Suprapubic skin (tissue), 4 donors: ENCODE measurements at regions not wholly inside any gene's neighbourhood (a gene's known extent, or its start where the extent isn't known, plus 50 kb on each side); places are given as distances from the start of the nearest gene placed in this dataset.

Experiments used
- DNase-seq, 2 donors: peaks; one replicate each; pipeline ENCODE4 v3.0.0-alpha.2; 2019; ENCODE audit warnings: low spot score in 2 of 2
- H3K27ac ChIP-seq: fragments of 200-600 bp; sonication (generic); one replicate; pipeline ENCODE4 v1.5.1; 2019
- H3K27me3 ChIP-seq: fragments of 200-600 bp; sonication (generic); one replicate; pipeline ENCODE4 v1.5.1; 2019
- H3K36me3 ChIP-seq: fragments of 200-600 bp; sonication (generic); one replicate; pipeline ENCODE4 v1.5.1; 2019
- H3K4me1 ChIP-seq: fragments of 200-600 bp; sonication (generic); one replicate; pipeline ENCODE4 v1.5.1; 2019
- H3K4me3 ChIP-seq: fragments of 200-600 bp; sonication (generic); one replicate; pipeline ENCODE4 v1.5.1; 2019; ENCODE audit warnings: mild to moderate bottlenecking
- H3K9me3 ChIP-seq: fragments of 200-600 bp; sonication (generic); one replicate; pipeline ENCODE4 v1.5.1; 2019
- EP300 ChIP-seq: sonication (generic); formaldehyde crosslinking; IDR thresholded peaks from one replicate; pipeline ENCODE4 v1.6.1; 2017; ENCODE audit warnings: antibody characterized with exemption
- POLR2A ChIP-seq, 2 donors: fragments of 450-650 bp; IDR thresholded peaks; one replicate each; pipeline ENCODE4 v1.6.1; 2017; ENCODE audit warnings: antibody characterized with exemption in 2 of 2, mild to moderate bottlenecking in 2 of 2, moderate library complexity in 2 of 2
- POLR2AphosphoS5 ChIP-seq, 3 donors: sonication (generic); formaldehyde crosslinking; IDR thresholded peaks; one replicate each; pipeline ENCODE4 v1.6.1; 2017; ENCODE audit warnings: antibody characterized with exemption in 3 of 3
- WGBS: methylation state at CpG from one replicate; pipeline ENCODE4 v1.1.5; 2018; 5-methylcytosine and 5-hydroxymethylcytosine counted together
- TF ChIP-seq, protein P1 (sequence below), 2 donors: fragments of 200-600 bp in 1 of 2; fragments of 450-650 bp in 1 of 2; sonication (generic) in 1 of 2; IDR thresholded peaks; one replicate each; pipeline ENCODE4 v1.5.1; 2016 to 2019; ENCODE audit warnings: antibody characterized with exemption in 2 of 2, mild to moderate bottlenecking in 1 of 2, moderate library complexity in 1 of 2

GRCh38 chr6:19712012-19712688, 125.0 kb upstream of the ID4 start:
- H3K36me3 ChIP-seq = no peaks in the 10 kb centered on the region
- no peaks in the 10 kb centered on the region for H3K27me3 ChIP-seq
- no peaks in the 10 kb centered on the region for H3K9me3 ChIP-seq
- H3K4me1 ChIP-seq = no peaks in the 10 kb centered on the region
- WGBS = 92% methylated on average over 4 of the region's 4 CpGs
- no peak for DNase-seq
- no peak for TF ChIP-seq EP300
- TF ChIP-seq, protein P1, sequence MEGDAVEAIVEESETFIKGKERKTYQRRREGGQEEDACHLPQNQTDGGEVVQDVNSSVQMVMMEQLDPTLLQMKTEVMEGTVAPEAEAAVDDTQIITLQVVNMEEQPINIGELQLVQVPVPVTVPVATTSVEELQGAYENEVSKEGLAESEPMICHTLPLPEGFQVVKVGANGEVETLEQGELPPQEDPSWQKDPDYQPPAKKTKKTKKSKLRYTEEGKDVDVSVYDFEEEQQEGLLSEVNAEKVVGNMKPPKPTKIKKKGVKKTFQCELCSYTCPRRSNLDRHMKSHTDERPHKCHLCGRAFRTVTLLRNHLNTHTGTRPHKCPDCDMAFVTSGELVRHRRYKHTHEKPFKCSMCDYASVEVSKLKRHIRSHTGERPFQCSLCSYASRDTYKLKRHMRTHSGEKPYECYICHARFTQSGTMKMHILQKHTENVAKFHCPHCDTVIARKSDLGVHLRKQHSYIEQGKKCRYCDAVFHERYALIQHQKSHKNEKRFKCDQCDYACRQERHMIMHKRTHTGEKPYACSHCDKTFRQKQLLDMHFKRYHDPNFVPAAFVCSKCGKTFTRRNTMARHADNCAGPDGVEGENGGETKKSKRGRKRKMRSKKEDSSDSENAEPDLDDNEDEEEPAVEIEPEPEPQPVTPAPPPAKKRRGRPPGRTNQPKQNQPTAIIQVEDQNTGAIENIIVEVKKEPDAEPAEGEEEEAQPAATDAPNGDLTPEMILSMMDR (IDR thresholded peaks at IDR 0.05) = no peak
- TF ChIP-seq POLR2AphosphoS5 (IDR thresholded peaks at IDR 0.05) = no peak
- no peak overlapping the region for H3K4me3 ChIP-seq
- no peak overlapping the region for H3K27ac ChIP-seq

GRCh38 chr6:19712998-19713397, 124.2 kb upstream of the ID4 start:
- 80% methylated on average over 1 of the region's 1 CpG for WGBS
- no peaks in the 10 kb centered on the region for H3K27me3 ChIP-seq
- TF ChIP-seq EP300 = no peak
- TF ChIP-seq, protein P1 (IDR thresholded peaks at IDR 0.05) = no peak
- TF ChIP-seq POLR2A (IDR thresholded peaks at IDR 0.05) = no peak
- TF ChIP-seq POLR2AphosphoS5 (IDR thresholded peaks at IDR 0.05) = no peak
- no peaks in the 10 kb centered on the region for H3K9me3 ChIP-seq
- no peaks in the 10 kb centered on the region for H3K4me1 ChIP-seq
- no peak overlapping the region for H3K4me3 ChIP-seq
- H3K36me3 ChIP-seq = no peaks in the 10 kb centered on the region
- H3K27ac ChIP-seq = no peak overlapping the region
- DNase-seq = no peak

- DNase-seq = no peak
- H3K4me1 ChIP-seq = no peaks in the 10 kb centered on the region
- H3K36me3 ChIP-seq = no peaks in the 10 kb centered on the region
- no peaks in the 10 kb centered on the region for H3K9me3 ChIP-seq
- H3K27me3 ChIP-seq = no peaks in the 10 kb centered on the region
- no peak overlapping the region for H3K27ac ChIP-seq
- WGBS = 93% methylated on average over 4 of the region's 4 CpGs
- no peak overlapping the region for H3K4me3 ChIP-seq
- TF ChIP-seq EP300 (no peak), POLR2A (IDR thresholded peaks at IDR 0.05) (no peak), POLR2AphosphoS5 (IDR thresholded peaks at IDR 0.05) (no peak)
- TF ChIP-seq, protein P1 (IDR thresholded peaks at IDR 0.05) = no peak
Measured at GRCh38 chr6:19713411-19713810, 123.8 kb upstream of the ID4 start.

DNA sequence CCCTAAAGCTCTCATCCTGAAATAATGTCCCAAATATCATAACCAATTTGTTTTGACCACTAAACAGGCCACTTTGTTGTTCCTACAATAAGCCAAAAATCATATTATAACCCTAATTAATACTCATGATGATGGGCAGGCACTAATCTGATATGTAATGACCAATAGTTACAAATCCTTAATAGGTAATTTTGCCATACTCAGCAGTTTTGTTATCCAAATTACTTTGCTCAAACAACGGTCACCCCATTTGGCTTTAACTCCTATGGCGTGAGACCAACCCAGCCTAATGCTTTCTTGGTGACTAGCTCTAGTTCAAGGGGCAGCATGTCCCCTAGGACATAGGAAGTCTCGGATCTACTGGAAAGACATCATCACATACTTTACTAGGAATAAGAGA, 123.2 kb upstream of the ID4 start:
- Histone ChIP-seq H3K27me3 (no peaks in the 10 kb centered on the region), H3K36me3 (no peaks in the 10 kb centered on the region), H3K4me3 (no peak overlapping the region), H3K9me3 (no peaks in the 10 kb centered on the region), H3K27ac (no peak overlapping the region), H3K4me1 (no peaks in the 10 kb centered on the region)
- WGBS = 73% methylated on average over 3 of the region's 3 CpGs
- DNase-seq = no peak
- no peak for TF ChIP-seq POLR2A (IDR thresholded peaks at IDR 0.05)
- no peak for TF ChIP-seq POLR2AphosphoS5 (IDR thresholded peaks at IDR 0.05)
- TF ChIP-seq, protein P1 (IDR thresholded peaks at IDR 0.05) = no peak
- no peak for TF ChIP-seq EP300

DNA sequence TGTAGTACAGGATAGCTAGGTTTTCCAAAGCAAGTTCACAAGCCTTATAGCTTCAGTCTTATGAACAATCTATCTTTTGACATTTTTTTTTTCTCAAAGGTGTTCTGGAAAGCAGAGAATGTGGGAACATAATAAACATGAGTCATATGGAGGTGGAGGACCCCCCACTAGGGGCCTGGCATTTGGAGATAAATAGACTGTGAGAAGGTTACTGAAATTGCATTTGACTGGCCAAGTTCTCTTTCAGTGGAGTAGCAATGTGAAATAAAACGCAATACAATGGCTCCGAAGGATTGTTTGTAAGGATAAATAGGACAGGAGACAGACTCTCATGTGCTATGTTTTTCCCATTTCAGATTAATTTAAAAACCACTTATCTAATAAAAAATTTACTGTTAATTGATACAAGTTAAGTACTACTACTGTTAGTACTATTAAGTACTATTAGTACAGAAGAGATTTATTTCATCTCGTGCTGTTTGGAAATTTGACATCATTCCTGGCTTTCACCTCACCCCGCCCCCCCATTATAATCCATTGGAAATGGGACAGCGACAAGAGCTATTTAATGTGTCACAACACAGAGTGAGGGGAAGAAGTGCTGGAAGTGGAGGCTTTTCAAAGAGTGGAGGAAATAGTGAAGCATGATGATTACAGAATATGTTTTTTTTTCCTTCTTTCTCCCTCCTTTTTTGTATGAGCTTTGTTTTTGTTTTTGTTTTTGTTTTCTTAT, 122.6 kb upstream of the ID4 start:
- WGBS = 63% methylated on average over 5 of the region's 5 CpGs

More for the DNA sequence above, 122.6 kb upstream of the ID4 start:
- Histone ChIP-seq H3K36me3 (no peaks in the 10 kb centered on the region), H3K27me3 (no peaks in the 10 kb centered on the region), H3K27ac (no peak overlapping the region), H3K4me1 (peaks cover 3% of the 10 kb centered on the region), H3K4me3 (no peak overlapping the region), H3K9me3 (no peaks in the 10 kb centered on the region)
- TF ChIP-seq POLR2AphosphoS5 (IDR thresholded peaks at IDR 0.05) = no peak
- TF ChIP-seq, protein P1 (IDR thresholded peaks at IDR 0.05) = no peak
- no peak for TF ChIP-seq POLR2A (IDR thresholded peaks at IDR 0.05)
- no peak for TF ChIP-seq EP300
- no peak for DNase-seq
